ENCODE measurements at regions not wholly inside any gene's neighbourhood (a gene's known extent, or its start where the extent isn't known, plus 50 kb on each side); places are given as distances from the start of the nearest gene placed in this dataset.

- Histone ChIP-seq H3K27me3 (ENCODE audit: insufficient read depth, poor library complexity, severe bottlenecking) (no peaks in the 10 kb centered on the region), H3K27ac (replicated peaks) (peak overlapping the region; percentile 53), H3K4me3 (replicated peaks; ENCODE audit: insufficient read depth, low read length) (no peak overlapping the region)
- DNase-seq (ENCODE audit: low read depth in 1 of 2, low spot score in 1 of 2) = peak; percentile 2 to 17
- no peak for TF ChIP-seq POLR2AphosphoS5 (IDR thresholded peaks at IDR 0.05; ENCODE audit: low read depth)
- no peak for TF ChIP-seq SPI1 (IDR thresholded peaks at IDR 0.05; ENCODE audit: borderline replicate concordance, low read depth)
Measured at GRCh38 chr10:113292086-113292485, 260.8 kb upstream of the HABP2 start.

GRCh38 chr10:113292743-113293142 lies 260.1 kb upstream of the HABP2 start:
- Histone ChIP-seq H3K4me3 (replicated peaks; ENCODE audit: insufficient read depth, low read length) (no peak overlapping the region), H3K27me3 (ENCODE audit: insufficient read depth, poor library complexity, severe bottlenecking) (no peaks in the 10 kb centered on the region), H3K27ac (replicated peaks) (peak overlapping the region; percentile 53)
- DNase-seq (ENCODE audit: low read depth in 1 of 2, low spot score in 1 of 2) = no peak
- no peak for TF ChIP-seq GABPA (IDR thresholded peaks at IDR 0.05; ENCODE audit: low read depth)
- no peak for TF ChIP-seq REST (IDR thresholded peaks at IDR 0.05; ENCODE audit: insufficient replicate concordance, low read depth)
- no peak for TF ChIP-seq SPI1 (IDR thresholded peaks at IDR 0.05; ENCODE audit: borderline replicate concordance, low read depth)
- no peak for TF ChIP-seq POLR2AphosphoS5 (IDR thresholded peaks at IDR 0.05; ENCODE audit: low read depth)
- TF ChIP-seq CTCF (IDR thresholded peaks at IDR 0.05; ENCODE audit: insufficient read depth, low read length) = no peak

- TF ChIP-seq REST (IDR thresholded peaks at IDR 0.05; ENCODE audit: insufficient replicate concordance, low read depth) (no peak), GABPA (IDR thresholded peaks at IDR 0.05; ENCODE audit: low read depth) (no peak), SPI1 (IDR thresholded peaks at IDR 0.05; ENCODE audit: borderline replicate concordance, low read depth) (no peak), CTCF (IDR thresholded peaks at IDR 0.05; ENCODE audit: insufficient read depth, low read length) (no peak), POLR2AphosphoS5 (IDR thresholded peaks at IDR 0.05; ENCODE audit: low read depth) (no peak)
- Histone ChIP-seq H3K27ac (replicated peaks) (peak overlapping the region; percentile 53; the same call in 1 of the 2 replicates), H3K27me3 (ENCODE audit: insufficient read depth, poor library complexity, severe bottlenecking) (no peaks in the 10 kb centered on the region), H3K4me3 (replicated peaks; ENCODE audit: insufficient read depth, low read length) (no peak overlapping the region)
- DNase-seq (ENCODE audit: low read depth in 1 of 2, low spot score in 1 of 2) = no peak
Measured at GRCh38 chr10:113293167-113293566, 259.7 kb upstream of the HABP2 start.

- Histone ChIP-seq H3K4me3 (replicated peaks; ENCODE audit: insufficient read depth, low read length) (no peak overlapping the region), H3K27ac (replicated peaks) (no peak overlapping the region), H3K27me3 (ENCODE audit: insufficient read depth, poor library complexity, severe bottlenecking) (no peaks in the 10 kb centered on the region)
- no peak for TF ChIP-seq CTCF (IDR thresholded peaks at IDR 0.05; ENCODE audit: insufficient read depth, low read length)
- TF ChIP-seq SPI1 (IDR thresholded peaks at IDR 0.05; ENCODE audit: borderline replicate concordance, low read depth) = no peak
- no peak for TF ChIP-seq REST (IDR thresholded peaks at IDR 0.05; ENCODE audit: insufficient replicate concordance, low read depth)
- no peak for DNase-seq (ENCODE audit: low read depth in 1 of 2, low spot score in 1 of 2)
Measured at GRCh38 chr10:113294868-113295267, 258.0 kb upstream of the HABP2 start.

Measured in HL-60 (cell line).